Astrocyte of the spinal cord (primary cell): ENCODE measurements at regions not wholly inside any gene's neighbourhood (a gene's known extent, or its start where the extent isn't known, plus 50 kb on each side); places are given as distances from the start of the nearest gene placed in this dataset.

ENCODE experiments used
- DNase-seq: peaks from one replicate; pipeline ENCODE4 v3.0.0; 2011; ENCODE audit warnings: low read depth, low spot score
- H3K4me3 ChIP-seq: 2 replicates; pipeline ENCODE4 v1.5.1; 2011; ENCODE audit warnings: low read depth, mild to moderate bottlenecking, low read length, moderate library complexity
- in situ Hi-C: cut with HindIII; loops from 2 replicates; pipeline ENCODE4 v1.10.0; 2017; ENCODE audit warnings: low sequenced_read_pairs
- TF ChIP-seq, protein P1 (sequence below): IDR thresholded peaks from 2 replicates; pipeline ENCODE4 v1.5.1; 2012; ENCODE audit warnings: low read depth, mild to moderate bottlenecking, low read length, inconsistent platforms

DNA sequence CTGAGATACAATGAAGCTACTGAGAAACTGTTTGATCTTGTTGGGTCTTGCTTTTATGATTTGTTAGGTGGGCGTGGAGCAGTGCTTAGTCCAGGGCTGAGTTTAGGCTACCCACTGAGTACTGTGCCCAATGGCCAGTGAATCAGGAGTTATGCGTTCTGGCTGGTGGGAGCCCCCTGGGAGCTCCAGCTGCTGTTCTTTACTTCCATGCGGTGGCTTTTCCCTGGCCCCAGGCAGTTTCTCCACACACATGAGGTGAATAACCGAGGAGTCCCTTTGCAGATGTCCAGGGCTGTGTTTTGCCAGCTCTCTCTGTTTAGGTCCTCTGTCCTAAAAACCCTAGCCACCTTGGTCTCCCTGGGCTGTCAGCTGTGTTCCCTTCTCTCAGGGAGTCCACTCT is 106.5 kb downstream of the KLF13 start:
- no peak overlapping the region for H3K4me3 ChIP-seq
- in situ Hi-C loops, result no loop called here
- TF ChIP-seq, protein P1, sequence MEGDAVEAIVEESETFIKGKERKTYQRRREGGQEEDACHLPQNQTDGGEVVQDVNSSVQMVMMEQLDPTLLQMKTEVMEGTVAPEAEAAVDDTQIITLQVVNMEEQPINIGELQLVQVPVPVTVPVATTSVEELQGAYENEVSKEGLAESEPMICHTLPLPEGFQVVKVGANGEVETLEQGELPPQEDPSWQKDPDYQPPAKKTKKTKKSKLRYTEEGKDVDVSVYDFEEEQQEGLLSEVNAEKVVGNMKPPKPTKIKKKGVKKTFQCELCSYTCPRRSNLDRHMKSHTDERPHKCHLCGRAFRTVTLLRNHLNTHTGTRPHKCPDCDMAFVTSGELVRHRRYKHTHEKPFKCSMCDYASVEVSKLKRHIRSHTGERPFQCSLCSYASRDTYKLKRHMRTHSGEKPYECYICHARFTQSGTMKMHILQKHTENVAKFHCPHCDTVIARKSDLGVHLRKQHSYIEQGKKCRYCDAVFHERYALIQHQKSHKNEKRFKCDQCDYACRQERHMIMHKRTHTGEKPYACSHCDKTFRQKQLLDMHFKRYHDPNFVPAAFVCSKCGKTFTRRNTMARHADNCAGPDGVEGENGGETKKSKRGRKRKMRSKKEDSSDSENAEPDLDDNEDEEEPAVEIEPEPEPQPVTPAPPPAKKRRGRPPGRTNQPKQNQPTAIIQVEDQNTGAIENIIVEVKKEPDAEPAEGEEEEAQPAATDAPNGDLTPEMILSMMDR, result no peak
- DNase-seq, result no peak

DNA sequence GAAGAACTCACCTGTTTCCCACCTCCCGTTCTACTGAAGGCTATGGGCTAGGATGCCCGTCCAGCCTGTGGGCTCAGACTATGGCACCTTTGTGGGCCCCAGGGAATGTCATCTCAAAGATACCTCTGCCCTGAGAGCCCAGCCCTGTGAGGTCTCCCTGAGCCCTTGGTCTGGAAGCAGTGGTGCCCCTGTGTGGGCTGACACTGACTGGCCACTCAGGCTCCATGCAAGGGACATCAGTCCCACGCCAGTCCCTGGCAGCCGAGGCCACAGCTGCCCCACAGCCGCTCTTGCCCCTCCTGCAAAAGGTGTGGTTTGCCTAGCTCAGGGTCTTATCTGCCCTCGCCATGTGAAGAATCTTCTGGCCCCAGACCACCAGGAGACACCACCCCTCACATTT is 106.9 kb downstream of the KLF13 start:
- DNase-seq, result no peak
- TF ChIP-seq, protein P1, result no peak
- no peak overlapping the region for H3K4me3 ChIP-seq
- in situ Hi-C loops, result no loop called here

DNA sequence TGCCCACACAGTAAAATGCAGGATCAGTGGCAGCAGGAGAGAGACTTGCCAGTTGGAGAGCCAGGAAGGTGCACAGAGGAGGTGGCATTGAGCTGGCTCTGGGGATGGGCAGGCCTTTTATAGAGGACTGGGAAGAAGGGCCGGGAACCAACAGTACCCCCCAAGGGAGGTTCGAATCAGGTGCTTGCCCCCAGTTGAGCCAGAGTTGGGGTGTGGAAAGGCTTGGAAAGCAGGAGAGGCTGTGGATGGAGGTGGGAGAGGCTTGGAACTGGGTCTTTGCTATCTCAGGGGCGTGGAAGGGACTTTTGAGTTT is 107.6 kb downstream of the KLF13 start:
- no peak overlapping the region for H3K4me3 ChIP-seq
- TF ChIP-seq, protein P1, result no peak
- in situ Hi-C loops, result no loop called here
- no peak for DNase-seq

DNA sequence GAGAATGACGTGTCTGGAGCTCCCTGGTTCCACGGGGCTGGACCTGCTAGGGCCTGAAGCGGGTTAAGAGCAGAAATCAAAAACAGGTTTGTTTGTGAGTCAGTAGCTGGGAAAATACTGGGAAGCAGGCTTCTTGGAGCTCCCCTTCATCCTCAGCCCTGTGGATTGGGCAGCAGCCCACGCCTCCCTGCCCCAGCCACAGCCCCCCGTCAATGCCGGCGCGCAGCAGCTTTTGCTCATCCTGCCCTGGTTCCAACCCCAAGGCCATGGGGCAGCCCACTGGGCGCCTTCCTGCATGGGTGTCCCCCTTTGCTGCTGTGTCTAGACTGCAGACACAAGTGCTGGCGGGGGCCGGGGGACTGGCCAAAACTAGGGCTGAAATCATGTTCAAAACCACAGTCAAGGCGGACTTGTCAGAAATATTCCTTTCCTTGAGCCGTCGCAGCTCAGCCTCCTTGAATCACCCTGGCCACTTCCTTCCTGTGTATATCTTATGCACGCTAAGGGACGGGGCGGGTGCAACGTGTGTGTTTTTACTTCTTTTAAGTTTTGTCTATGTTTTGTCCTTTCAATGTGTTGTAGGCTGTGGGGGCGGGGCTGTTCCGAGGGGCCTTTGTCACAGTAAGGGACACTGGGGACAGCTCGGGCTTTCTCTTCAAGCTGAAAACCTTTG is 108.1 kb downstream of the KLF13 start:
- TF ChIP-seq, protein P1, result no peak
- DNase-seq, result peak; percentile 77
- H3K4me3 ChIP-seq, result no peak overlapping the region
- in situ Hi-C loops, result no loop called here

DNA sequence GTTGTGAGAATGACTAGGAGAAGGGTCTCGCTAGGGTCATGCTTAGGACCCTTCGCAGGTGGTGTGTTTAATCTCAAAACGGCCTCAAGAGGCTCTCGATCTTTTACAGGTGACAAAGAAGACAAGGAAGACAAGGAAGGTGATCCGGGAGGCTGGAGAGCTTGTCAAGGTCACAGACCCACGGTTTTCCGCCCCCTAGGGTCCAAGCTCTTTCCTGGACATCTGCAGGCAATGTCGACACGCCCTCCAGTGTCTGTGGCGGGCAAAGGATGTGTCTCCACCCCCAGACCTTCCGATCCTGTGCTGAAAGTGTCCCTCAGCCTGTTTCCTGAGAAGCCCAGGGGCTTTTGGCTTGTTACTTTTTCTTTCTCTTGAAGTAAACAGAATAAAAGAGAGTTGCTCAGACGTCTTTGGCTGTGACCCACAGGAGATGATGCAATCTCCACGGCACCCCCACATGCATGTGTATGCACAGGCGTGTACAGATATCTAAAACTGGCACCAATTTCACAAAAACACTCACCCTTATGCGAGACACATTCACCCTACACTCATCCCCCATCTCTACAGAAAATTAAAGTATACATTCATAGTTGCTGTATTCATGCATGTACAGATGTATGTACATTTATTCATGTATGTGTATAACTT is 108.8 kb downstream of the KLF13 start:
- H3K4me3 ChIP-seq, result no peak overlapping the region
- in situ Hi-C loops, result no loop called here
- peak; percentile 59 for DNase-seq
- TF ChIP-seq, protein P1, result peak; percentile 81

DNA sequence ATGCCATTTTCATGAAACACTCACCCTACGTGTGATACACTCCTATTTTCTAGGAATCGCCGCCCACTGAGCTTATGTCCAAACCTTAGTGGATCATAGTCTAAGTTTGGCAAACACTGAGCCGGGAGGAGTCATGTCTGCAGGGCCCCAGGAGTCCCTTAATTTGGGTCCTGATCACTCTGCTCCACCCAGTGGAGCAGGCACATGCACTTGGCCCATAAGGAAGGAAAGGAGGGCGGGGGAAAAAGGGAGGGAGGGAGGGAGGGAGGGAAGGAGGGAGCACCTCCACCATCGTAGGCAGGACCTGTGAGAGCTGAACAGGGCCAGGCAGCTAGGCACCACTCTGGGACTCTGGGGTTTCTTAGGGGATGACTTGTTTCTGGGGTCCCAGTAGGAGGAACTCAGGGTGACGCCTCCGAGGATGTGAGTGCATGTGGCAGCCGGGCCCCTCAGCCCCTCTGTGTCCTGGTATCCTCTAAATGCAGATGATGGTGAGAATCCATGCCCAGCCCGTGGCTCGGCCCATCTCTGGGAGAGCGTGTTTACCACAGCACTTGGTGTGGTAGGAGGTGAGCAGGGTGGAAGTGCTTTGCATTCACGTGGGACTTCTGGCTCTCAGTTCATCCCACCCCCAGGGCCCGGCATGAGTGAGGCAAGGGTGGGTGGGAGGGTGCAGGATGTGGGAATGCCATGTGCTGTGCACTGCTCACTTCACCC is 109.4 kb downstream of the KLF13 start:
- no peak for DNase-seq
- TF ChIP-seq, protein P1, result no peak
- in situ Hi-C loops, result no loop called here
- H3K4me3 ChIP-seq, result no peak overlapping the region
